ENCODE measurements at regions not wholly inside any gene's neighbourhood (a gene's known extent, or its start where the extent isn't known, plus 50 kb on each side); places are given as distances from the start of the nearest gene placed in this dataset.
"Not testable (repeated sequence)": the region's sequence is repeated elsewhere in the genome, so short reads cannot be mapped to it uniquely, and the experiment has no call there.

DNA sequence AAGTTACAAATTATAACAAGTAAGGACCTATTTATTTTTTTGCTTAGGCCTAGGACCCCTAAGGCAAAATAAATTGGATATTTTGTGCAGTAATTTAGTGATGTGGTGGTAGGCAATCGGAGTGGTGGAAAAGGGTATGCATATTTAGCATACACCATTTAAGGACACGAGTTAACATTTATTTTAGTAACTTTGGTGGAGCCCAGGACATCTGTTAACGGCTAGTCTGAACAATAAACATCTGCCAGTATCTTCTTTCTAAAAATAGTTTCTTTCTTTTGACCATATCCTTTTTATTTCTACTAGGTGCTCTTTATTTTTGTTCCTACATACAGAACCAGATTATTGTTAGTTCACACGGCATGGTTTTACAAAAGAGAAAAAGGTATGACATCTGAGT, 326.3 kb downstream of the CHL1 start:
- DNase-seq = no peak

- no peak for DNase-seq
Measured at GRCh38 chr3:525415-525814, 328.9 kb downstream of the CHL1 start.

DNA sequence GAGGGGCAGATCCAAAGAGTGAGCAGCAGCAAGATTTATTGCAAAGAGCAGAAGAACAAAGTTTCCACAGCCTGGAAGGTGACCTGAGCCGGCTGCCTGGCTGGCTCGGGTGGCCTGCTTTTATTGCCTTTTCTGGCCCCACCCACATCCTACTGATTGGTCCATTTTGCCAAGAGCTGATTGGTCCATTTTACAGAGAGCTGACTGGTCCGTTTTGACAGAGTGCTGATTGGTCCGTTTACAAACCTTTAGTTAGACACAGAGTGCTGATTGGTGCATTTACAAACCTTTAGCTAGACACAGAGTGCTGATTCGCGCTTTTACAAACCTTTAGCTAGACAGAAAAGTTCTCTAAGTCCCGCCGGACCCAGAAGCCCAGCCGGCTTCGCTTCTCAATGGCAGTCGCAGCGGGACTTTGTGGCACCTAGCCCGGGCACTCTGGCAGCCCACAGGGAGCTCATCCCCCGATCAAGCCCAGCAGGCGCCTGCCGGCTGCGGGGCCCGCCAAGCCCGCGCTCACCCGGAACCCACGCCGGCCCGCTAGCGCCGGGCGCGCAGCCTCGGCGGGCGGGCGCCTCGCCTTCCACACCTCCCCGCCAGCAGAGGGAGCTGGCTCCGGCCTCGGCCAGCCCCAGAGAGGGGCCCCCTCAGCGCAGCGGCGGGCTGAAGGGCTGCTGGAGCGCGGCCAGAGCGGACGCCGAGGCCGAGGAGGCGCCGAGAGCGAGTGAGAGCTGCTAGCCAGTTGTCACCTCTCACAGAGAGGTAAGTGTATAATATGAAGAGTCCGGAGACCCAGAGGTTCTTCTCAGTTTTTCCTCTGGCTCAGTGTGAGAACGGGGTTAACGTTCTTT, 339.2 kb downstream of the CHL1 start:
- no peak for DNase-seq

DNA sequence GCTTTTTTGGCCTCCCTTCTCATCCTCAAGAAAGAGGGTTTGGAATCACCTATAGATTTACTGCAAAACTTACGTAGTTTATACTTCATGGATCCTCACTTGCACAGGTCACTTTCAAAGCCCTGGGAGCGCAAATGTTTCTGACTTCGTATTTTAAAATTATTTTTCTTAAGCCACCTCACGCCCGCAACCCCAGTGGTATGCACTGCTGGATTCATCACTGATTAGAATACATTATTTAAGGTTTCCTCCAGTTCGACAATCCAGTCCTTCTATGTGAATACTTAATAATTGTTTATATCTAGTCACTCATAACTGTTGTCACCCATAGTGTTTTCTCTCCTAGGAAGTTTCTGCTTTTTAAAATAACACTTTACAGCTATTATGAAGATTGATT, 339.9 kb downstream of the CHL1 start:
- no peak for DNase-seq

DNA sequence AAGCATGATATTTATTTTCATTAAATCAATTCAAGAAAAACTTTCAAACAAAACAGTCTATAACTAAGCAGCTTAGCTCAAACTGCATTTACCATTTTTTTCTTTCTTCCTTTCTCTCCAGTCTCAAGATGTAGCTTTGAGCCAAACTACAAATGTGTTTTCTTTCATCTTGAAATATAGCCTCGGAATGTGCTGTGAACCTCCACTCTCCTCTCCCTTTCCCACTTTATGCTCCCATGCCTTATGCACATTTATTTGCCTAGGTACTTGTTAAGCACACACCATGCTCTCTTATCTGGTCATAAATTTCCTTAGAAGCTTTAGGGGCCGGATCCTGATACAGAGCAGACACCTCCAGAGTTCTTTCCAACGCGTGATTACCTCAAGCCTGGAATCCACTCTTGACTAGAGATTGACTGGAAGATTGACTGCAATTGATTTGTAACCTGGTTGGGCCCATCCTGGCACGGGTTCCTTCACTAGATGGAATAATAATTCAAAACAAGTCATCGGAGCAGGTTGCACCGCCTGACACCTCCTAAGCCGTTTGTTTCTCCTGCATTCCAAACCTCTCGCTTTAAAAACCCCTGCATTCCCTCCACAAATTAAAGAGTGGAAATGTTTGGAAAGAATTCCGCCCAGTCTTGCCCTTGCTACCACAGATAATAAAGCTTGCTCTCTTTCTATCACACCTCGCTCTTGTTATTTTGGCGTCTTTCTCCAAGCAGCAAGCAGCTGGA, 344.7 kb downstream of the CHL1 start:
- no peak for DNase-seq

GRCh38 chr3:542021-542420, 345.5 kb downstream of the CHL1 start:
- DNase-seq = no peak

DNA sequence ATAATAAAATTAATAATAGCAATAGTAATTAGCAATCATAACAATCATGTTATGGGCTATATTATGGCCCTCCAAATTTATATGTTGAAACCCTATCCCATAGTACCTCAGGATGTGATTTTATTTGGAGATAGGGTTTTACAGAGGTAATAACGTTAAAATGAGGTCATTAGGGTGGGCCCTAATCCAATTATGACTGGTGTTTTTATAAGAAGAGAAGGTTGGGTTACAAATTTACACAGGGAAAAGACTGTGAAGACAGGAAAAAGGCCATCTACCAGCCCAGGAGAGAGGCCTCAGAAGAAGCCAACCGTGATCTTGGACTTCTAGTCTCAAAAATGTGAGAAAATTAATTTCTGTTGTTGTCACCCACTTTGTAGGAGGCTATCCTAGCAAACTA, 353.1 kb downstream of the CHL1 start:
- no peak for DNase-seq

- no peak for DNase-seq
Measured at GRCh38 chr3:550471-550870, 353.9 kb downstream of the CHL1 start.

DNA sequence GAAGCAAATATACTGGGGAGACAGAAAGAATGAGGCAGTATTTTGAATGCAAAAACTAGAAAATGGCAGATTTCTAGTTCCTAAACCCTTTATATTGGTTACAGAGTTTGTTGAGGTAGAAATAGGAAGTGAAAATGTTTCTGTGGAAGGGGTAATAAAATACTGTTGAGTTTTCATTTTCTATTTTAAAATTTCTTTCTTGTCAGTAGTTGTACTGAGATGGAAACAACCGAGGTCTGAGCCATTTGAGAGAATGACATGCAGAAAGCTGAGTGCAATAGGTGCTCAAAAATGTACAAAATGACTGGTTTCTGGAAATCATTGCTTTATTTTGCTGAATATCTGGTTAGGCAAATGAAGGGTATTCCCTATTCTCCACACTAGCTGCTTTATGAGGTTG, 361.4 kb downstream of the CHL1 start:
- no peak for DNase-seq

DNA sequence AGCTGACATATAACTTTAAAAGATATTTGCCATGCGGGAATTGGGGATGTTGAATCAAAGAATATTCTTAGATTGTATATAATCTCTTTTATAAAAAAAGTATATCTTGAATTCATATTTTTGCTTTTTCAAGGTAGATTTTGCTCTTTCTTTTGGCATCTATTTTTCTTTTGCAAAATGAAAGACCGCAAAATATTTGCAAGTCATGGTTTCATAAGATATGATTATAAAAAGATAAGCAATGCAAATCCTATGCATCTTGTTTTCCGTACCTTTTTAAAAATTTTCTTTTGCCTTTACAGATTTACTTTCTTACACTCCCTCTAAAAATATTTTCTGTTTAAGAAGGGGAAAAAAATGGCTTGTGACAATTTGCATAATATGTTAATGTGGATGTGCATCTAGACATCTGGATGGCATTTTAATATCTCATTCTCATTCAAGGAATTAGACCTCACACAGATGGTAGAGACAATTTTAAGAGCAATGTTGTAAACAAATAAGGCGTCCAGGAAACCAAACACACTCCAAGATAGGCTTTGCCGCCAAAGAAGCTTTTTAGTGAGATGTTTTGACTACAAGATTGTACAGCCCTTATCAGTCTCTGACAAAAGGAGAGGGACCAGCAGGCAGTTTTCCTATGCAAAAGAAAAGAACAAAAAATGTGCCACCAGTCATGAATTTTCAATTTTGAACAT, 371.1 kb downstream of the CHL1 start:
- DNase-seq = no peak

DNA sequence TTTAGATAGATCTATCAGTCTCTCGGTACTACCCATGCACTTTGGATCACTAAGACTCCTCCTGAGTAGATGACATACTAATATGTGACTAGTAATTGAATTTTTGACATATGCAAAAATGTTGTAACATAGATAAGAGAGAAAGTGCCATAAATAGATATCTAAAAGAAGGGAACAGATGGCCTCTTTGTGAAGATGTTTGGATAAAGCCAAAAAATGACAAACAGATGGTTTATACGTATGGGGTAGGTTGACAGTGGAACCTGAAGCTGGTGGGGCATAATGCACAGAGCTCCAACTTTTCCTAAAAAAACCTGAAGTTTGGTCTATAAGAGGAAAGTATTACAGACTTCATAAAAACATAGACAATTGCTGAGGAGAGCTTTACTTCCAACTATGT, 383.0 kb downstream of the CHL1 start:
- not testable (repeated sequence) for DNase-seq

GRCh38 chr3:589066-589465, 392.5 kb downstream of the CHL1 start:
- not testable (repeated sequence) for DNase-seq

GRCh38 chr3:597304-597703, 400.7 kb downstream of the CHL1 start:
- not testable (repeated sequence) for DNase-seq

DNA sequence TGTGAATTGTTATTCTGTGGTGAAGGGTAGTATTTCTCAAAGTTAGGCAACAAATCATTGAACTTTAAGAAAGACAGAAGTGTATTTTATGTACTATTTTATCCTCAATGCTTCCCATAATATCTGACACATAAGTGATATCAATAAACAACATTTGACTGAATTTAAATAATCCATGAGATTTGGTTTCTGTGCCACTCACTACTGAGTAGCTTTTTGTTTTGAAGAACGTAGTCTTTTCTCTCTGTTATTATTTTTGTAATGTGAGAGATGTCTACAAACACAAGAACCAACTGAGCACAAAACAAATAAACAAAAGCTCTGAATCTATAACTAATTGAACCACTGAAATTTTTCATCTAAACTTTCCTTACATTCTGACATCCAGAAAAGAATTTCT, 401.2 kb downstream of the CHL1 start:
- not testable (repeated sequence) for DNase-seq

- not testable (repeated sequence) for DNase-seq
Measured at GRCh38 chr3:607480-607879, 410.9 kb downstream of the CHL1 start.

DNA sequence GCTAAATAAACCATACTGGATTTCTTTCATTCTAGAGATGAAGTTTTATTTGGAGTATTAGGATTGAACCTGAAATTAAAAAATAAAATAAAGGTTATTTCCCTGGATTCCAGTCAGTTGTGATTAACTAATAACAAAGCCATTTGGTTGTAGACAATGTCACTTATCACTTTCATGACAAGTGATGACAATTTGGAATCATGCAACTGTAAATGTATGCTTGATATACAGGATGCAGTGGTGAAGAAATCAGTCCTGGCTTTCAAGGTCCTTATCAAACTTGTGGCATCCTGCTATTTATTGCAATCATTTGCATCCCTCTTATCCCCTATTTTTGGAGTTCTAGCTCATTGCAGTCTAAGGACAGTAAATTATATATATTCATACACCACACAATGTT, 425.2 kb downstream of the CHL1 start:
- DNase-seq = no peak

- no peak for DNase-seq
Measured at GRCh38 chr3:622314-622713, 425.8 kb downstream of the CHL1 start.

DNA sequence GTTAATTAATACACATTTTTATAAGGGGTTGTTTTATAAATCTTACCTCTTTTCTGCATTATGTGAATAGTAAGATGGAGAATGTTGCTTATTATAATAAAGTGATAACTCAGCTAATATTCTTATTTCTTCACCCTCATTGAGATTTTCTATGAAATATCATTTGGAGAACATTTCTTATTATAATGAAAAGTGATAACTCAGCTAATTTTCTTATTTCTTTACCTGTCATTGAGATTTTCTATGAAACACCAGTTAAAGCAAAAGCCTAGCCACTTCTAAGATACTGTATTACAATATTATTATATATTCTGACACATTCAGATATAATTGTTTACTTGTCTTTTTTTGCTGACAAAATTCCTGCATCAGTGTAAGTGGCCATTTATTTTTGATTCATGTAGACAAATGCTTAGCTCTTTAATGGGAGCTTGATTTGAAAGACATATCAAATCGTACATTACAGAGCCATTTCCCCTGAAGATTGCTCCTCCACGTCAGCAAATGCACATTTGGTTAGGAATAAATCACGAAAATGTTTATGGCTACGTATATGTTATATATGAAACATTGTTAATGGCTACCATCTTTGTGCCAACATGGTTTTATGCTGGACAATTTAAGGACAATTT, 427.5 kb downstream of the CHL1 start:
- no peak for DNase-seq

GRCh38 chr3:632571-633170, 436.1 kb downstream of the CHL1 start:
- DNase-seq = peak; percentile 47

- no peak for DNase-seq
Measured at GRCh38 chr3:634511-634910, 437.9 kb downstream of the CHL1 start.

- DNase-seq = no peak
Measured at GRCh38 chr3:635393-635792, 438.8 kb downstream of the CHL1 start.

DNA sequence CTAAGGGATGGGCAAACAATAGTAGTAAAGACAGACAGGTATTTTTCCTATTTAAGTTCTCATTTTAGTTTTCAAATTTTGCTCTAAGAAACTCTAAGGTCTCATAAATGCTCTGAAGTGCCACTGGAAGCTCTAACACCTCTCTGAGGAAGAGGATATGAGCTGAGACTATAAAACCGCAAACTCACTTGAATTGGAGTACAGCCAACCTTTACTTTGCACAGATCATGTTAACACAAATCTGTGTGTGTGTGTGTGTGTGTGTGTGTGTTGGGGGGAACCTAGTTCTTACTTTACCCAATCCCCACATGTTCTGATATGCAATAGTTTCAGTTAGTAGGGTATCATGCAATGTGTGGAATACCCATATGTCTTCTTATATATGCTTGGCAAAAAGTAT, 446.8 kb downstream of the CHL1 start:
- no peak for DNase-seq
